ENCODE measurements at regions not wholly inside any gene's neighbourhood (a gene's known extent, or its start where the extent isn't known, plus 50 kb on each side); places are given as distances from the start of the nearest gene placed in this dataset.

- Histone ChIP-seq H3K4me2 (ENCODE audit: insufficient read depth, low read length) (no peak overlapping the region), H3K79me2 (ENCODE audit: insufficient read depth, low read length) (no peaks in the 10 kb centered on the region)
Measured at GRCh38 chr16:73886426-73886825, 410.2 kb upstream of the PSMD7 start.

GRCh38 chr16:73885319-73885718 is 411.3 kb upstream of the PSMD7 start:
- Histone ChIP-seq H2AFZ (ENCODE audit: low read length) (no peak overlapping the region), H3K79me2 (ENCODE audit: insufficient read depth, low read length) (no peaks in the 10 kb centered on the region), H4K20me1 (ENCODE audit: insufficient read depth, low read length) (no peaks in the 10 kb centered on the region), H3K4me3 (ENCODE audit: insufficient read depth, low read length) (no peak overlapping the region), H3K27ac (ENCODE audit: low read depth, low read length) (no peak overlapping the region), H3K9me3 (ENCODE audit: low read depth, low read length) (no peaks in the 10 kb centered on the region), H3K4me1 (ENCODE audit: insufficient read depth, low read length) (no peaks in the 10 kb centered on the region), H3K36me3 (ENCODE audit: insufficient read depth, low read length) (no peaks in the 10 kb centered on the region), H3K4me2 (ENCODE audit: insufficient read depth, low read length) (no peak overlapping the region), H3K27me3 (ENCODE audit: insufficient read depth, low read length) (no peaks in the 10 kb centered on the region)
- TF ChIP-seq CTCF (IDR thresholded peaks at IDR 0.05; ENCODE audit: extremely low read depth, low read depth, low read length), result no peak
- no peak for DNase-seq (ENCODE audit: insufficient read length, low spot score, missing footprints)

More at GRCh38 chr16:73886426-73886825, 410.2 kb upstream of the PSMD7 start:
- Histone ChIP-seq H4K20me1 (ENCODE audit: insufficient read depth, low read length) (no peaks in the 10 kb centered on the region), H3K9me3 (ENCODE audit: low read depth, low read length) (no peaks in the 10 kb centered on the region), H3K27ac (ENCODE audit: low read depth, low read length) (no peak overlapping the region), H3K36me3 (ENCODE audit: insufficient read depth, low read length) (no peaks in the 10 kb centered on the region), H2AFZ (ENCODE audit: low read length) (no peak overlapping the region), H3K27me3 (ENCODE audit: insufficient read depth, low read length) (no peaks in the 10 kb centered on the region), H3K4me1 (ENCODE audit: insufficient read depth, low read length) (no peaks in the 10 kb centered on the region), H3K4me3 (ENCODE audit: insufficient read depth, low read length) (no peak overlapping the region)
- TF ChIP-seq CTCF (IDR thresholded peaks at IDR 0.05; ENCODE audit: extremely low read depth, low read depth, low read length), result no peak
- DNase-seq (ENCODE audit: insufficient read length, low spot score, missing footprints), result no peak

GRCh38 chr16:73883841-73884240 is 412.8 kb upstream of the PSMD7 start:
- H3K36me3 ChIP-seq (ENCODE audit: insufficient read depth, low read length), result no peaks in the 10 kb centered on the region
- H3K27me3 ChIP-seq (ENCODE audit: insufficient read depth, low read length), result no peaks in the 10 kb centered on the region
- H4K20me1 ChIP-seq (ENCODE audit: insufficient read depth, low read length), result no peaks in the 10 kb centered on the region
- H3K9me3 ChIP-seq (ENCODE audit: low read depth, low read length), result no peaks in the 10 kb centered on the region
- H3K4me2 ChIP-seq (ENCODE audit: insufficient read depth, low read length), result no peak overlapping the region
- no peaks in the 10 kb centered on the region for H3K79me2 ChIP-seq (ENCODE audit: insufficient read depth, low read length)
- DNase-seq (ENCODE audit: insufficient read length, low spot score, missing footprints), result no peak
- TF ChIP-seq CTCF (IDR thresholded peaks at IDR 0.05; ENCODE audit: extremely low read depth, low read depth, low read length), result no peak
- no peak overlapping the region for H2AFZ ChIP-seq (ENCODE audit: low read length)
- H3K4me1 ChIP-seq (ENCODE audit: insufficient read depth, low read length), result no peaks in the 10 kb centered on the region
- H3K27ac ChIP-seq (ENCODE audit: low read depth, low read length), result no peak overlapping the region
- no peak overlapping the region for H3K4me3 ChIP-seq (ENCODE audit: insufficient read depth, low read length)

- Histone ChIP-seq H3K79me2 (ENCODE audit: insufficient read depth, low read length) (no peaks in the 10 kb centered on the region), H3K36me3 (ENCODE audit: insufficient read depth, low read length) (no peaks in the 10 kb centered on the region), H2AFZ (ENCODE audit: low read length) (no peak overlapping the region), H3K27ac (ENCODE audit: low read depth, low read length) (no peak overlapping the region), H4K20me1 (ENCODE audit: insufficient read depth, low read length) (no peaks in the 10 kb centered on the region), H3K4me2 (ENCODE audit: insufficient read depth, low read length) (no peak overlapping the region), H3K27me3 (ENCODE audit: insufficient read depth, low read length) (no peaks in the 10 kb centered on the region), H3K4me3 (ENCODE audit: insufficient read depth, low read length) (no peak overlapping the region), H3K4me1 (ENCODE audit: insufficient read depth, low read length) (no peaks in the 10 kb centered on the region), H3K9me3 (ENCODE audit: low read depth, low read length) (no peaks in the 10 kb centered on the region)
- TF ChIP-seq CTCF (IDR thresholded peaks at IDR 0.05; ENCODE audit: extremely low read depth, low read depth, low read length), result no peak
- DNase-seq (ENCODE audit: insufficient read length, low spot score, missing footprints), result no peak
Measured at GRCh38 chr16:73883126-73883525, 413.5 kb upstream of the PSMD7 start.
